Loucy (cell line): ENCODE measurements at regions not wholly inside any gene's neighbourhood (a gene's known extent, or its start where the extent isn't known, plus 50 kb on each side); places are given as distances from the start of the nearest gene placed in this dataset.

Source experiments
- CTCF ChIP-seq: fragments of 200-600 bp; sonication (generic); conservative IDR thresholded peaks from 2 replicates; pipeline ENCODE4 v1.5.1; 2014; ENCODE audit warnings: mild to moderate bottlenecking, antibody characterized with exemption, low read length
- EZH2phosphoT487 ChIP-seq: fragments of 200-600 bp; IDR thresholded peaks from 2 replicates; pipeline ENCODE4 v1.6.1; 2018; ENCODE audit warnings: antibody characterized with exemption, mild to moderate bottlenecking, moderate library complexity, borderline replicate concordance

GRCh38 chr3:89787485-89787884 lies 680.1 kb downstream of the EPHA3 start:
- TF ChIP-seq CTCF (no peak), EZH2phosphoT487 (no peak)
